Endodermal cell (in vitro differentiated cells): ENCODE measurements at regions not wholly inside any gene's neighbourhood (a gene's known extent, or its start where the extent isn't known, plus 50 kb on each side); places are given as distances from the start of the nearest gene placed in this dataset.

Experiments
- DNase-seq: peaks from one replicate; pipeline ENCODE4 v3.0.0-alpha.2; 2017
- H3K27ac ChIP-seq: 2 replicates; pipeline ENCODE4 v1.5.1; 2013; ENCODE audit warnings: mild to moderate bottlenecking, low read depth, low read length, moderate library complexity
- H3K27me3 ChIP-seq: 2 replicates; pipeline ENCODE4 v1.6.1; 2013; ENCODE audit warnings: mild to moderate bottlenecking, low read length, moderate library complexity; ENCODE audit not compliant: insufficient read depth, control insufficient read depth, poor library complexity, severe bottlenecking
- H3K36me3 ChIP-seq: 2 replicates; pipeline ENCODE4 v1.7.0; 2013; ENCODE audit warnings: mild to moderate bottlenecking, low read length, moderate library complexity; ENCODE audit not compliant: control insufficient read depth, insufficient read depth
- H3K4me1 ChIP-seq: one replicate; pipeline ENCODE4 v1.7.0; 2013; ENCODE audit warnings: low read length; ENCODE audit not compliant: control insufficient read depth, insufficient read depth
- H3K4me3 ChIP-seq: 2 replicates; pipeline ENCODE4 v1.5.1; 2013; ENCODE audit warnings: mild to moderate bottlenecking, low read length, moderate library complexity
- H3K9ac ChIP-seq: 2 replicates; pipeline ENCODE4 v1.6.1; 2013; ENCODE audit warnings: mild to moderate bottlenecking, low read length, moderate library complexity; ENCODE audit not compliant: poor library complexity, severe bottlenecking; ENCODE audit errors: extremely low read depth
- H3K9me3 ChIP-seq: 2 replicates; pipeline ENCODE4 v1.6.1; 2013; ENCODE audit warnings: mild to moderate bottlenecking, low read length, moderate library complexity; ENCODE audit not compliant: control insufficient read depth
- H3K27ac Mint-ChIP-seq: 2 replicates; pipeline ENCODE4 v1.8.0; 2020; ENCODE audit warnings: mixed read lengths
- H3K27me3 Mint-ChIP-seq: 2 replicates; pipeline ENCODE4 v1.8.0; 2021; ENCODE audit warnings: mild to moderate bottlenecking, mixed read lengths; ENCODE audit not compliant: insufficient read depth
- H3K36me3 Mint-ChIP-seq: 2 replicates; pipeline ENCODE4 v1.8.0; 2020; ENCODE audit warnings: low read depth, mixed read lengths
- H3K4me1 Mint-ChIP-seq: 2 replicates; pipeline ENCODE4 v1.8.0; 2020; ENCODE audit warnings: mixed read lengths
- H3K4me3 Mint-ChIP-seq: 2 replicates; pipeline ENCODE4 v1.8.0; 2020; ENCODE audit warnings: mild to moderate bottlenecking, moderate library complexity, mixed read lengths
- H3K9me3 Mint-ChIP-seq: 2 replicates; pipeline ENCODE4 v1.8.0; 2020; ENCODE audit warnings: mild to moderate bottlenecking, mixed read lengths
- CTCF ChIP-seq: fragments of 200-600 bp; sonication (generic); conservative IDR thresholded peaks from 2 replicates; pipeline ENCODE4 v1.5.0; 2021; ENCODE audit warnings: antibody characterized with exemption, mild to moderate bottlenecking
- WGBS, 2 experiments: methylation state at CpG; one replicate each; pipeline versions ENCODE4 v1.1.5 to v1.1.7; 2013; ENCODE audit warnings: missing lambda C conversion rate in 2 of 2, mixed read lengths in 1 of 2; ENCODE audit not compliant: insufficient coverage in 1 of 2, insufficient read length in 1 of 2; 5-methylcytosine and 5-hydroxymethylcytosine counted together

DNA sequence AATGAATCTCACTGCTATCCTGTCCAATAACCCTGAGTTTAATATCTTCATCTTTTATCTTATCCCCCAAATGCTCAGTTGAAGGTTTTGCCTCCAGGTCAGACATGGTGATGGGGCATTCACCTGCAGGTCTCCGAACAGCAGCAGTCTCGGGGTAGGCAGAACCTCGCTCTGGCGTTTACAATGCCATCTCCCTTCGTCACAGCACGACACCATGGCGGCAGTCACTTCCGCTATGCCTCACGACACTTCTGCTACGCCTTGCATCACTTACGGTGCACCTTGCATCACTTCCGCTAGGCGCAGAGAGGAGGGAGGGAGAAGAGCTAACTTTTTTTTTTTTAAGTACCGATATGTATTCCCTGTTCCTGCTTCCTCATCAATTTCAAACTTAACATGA is 194.9 kb downstream of the BCAS1 start:
- Mint-ChIP-seq H3K9me3 (no peaks in the 10 kb centered on the region), H3K36me3 (no peaks in the 10 kb centered on the region), H3K27me3 (no peaks in the 10 kb centered on the region), H3K4me1 (peaks cover 44% of the 10 kb centered on the region), H3K27ac (no peak overlapping the region), H3K4me3 (no peak overlapping the region)
- 94 to 96% methylated on average over 12 to 14 of the region's 14 CpGs for WGBS, 2 experiments
- no peak for TF ChIP-seq CTCF
- H3K36me3 ChIP-seq = no peaks in the 10 kb centered on the region
- no peaks in the 10 kb centered on the region for H3K9me3 ChIP-seq
- no peak overlapping the region for H3K9ac ChIP-seq
- no peak overlapping the region for H3K27ac ChIP-seq
- DNase-seq = no peak
- no peak overlapping the region for H3K4me3 ChIP-seq
- peaks cover 11% of the 10 kb centered on the region for H3K4me1 ChIP-seq
- no peaks in the 10 kb centered on the region for H3K27me3 ChIP-seq

GRCh38 chr20:53874706-53875105 is 195.7 kb downstream of the BCAS1 start:
- no peak for DNase-seq

DNA sequence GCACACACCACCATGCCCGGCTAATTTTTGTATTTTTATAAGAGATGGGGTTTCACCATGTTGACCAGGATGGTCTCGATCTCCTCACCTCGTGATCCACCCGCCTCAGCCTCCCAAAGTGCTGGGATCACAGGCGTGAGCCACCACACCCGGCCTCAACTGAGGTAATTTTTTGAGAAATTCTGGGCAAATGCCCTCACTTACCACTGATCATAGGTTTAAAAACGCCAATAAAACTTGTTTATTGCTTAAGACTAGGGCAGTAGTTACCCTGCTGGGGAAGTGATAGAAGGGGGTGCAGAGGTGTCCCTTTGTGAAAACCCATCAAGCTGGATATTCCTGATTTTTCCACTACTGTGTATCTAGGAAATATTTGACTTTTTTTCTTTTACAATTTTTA is 196.3 kb downstream of the BCAS1 start:
- H3K4me1 ChIP-seq = peaks cover 13% of the 10 kb centered on the region
- Mint-ChIP-seq H3K36me3 (no peaks in the 10 kb centered on the region), H3K4me1 (peaks cover 47% of the 10 kb centered on the region), H3K27me3 (no peaks in the 10 kb centered on the region), H3K4me3 (no peak overlapping the region), H3K27ac (no peak overlapping the region), H3K9me3 (no peaks in the 10 kb centered on the region)
- H3K36me3 ChIP-seq = no peaks in the 10 kb centered on the region
- H3K27me3 ChIP-seq = no peaks in the 10 kb centered on the region
- no peak for DNase-seq
- 88 to 99% methylated on average over 6 to 7 of the region's 7 CpGs for WGBS, 2 experiments
- no peak overlapping the region for H3K9ac ChIP-seq
- no peaks in the 10 kb centered on the region for H3K9me3 ChIP-seq
- TF ChIP-seq CTCF = no peak
- no peak overlapping the region for H3K27ac ChIP-seq
- no peak overlapping the region for H3K4me3 ChIP-seq

More at GRCh38 chr20:53874706-53875105, 195.7 kb downstream of the BCAS1 start:
- no peaks in the 10 kb centered on the region for H3K9me3 ChIP-seq
- H3K4me3 ChIP-seq = no peak overlapping the region
- Mint-ChIP-seq H3K36me3 (no peaks in the 10 kb centered on the region), H3K27me3 (no peaks in the 10 kb centered on the region), H3K27ac (no peak overlapping the region), H3K4me1 (peaks cover 46% of the 10 kb centered on the region), H3K9me3 (no peaks in the 10 kb centered on the region), H3K4me3 (no peak overlapping the region)
- H3K4me1 ChIP-seq = peaks cover 13% of the 10 kb centered on the region
- TF ChIP-seq CTCF = no peak
- WGBS, 2 experiments = 100% methylated on average over 1 of the region's 1 CpG
- no peak overlapping the region for H3K27ac ChIP-seq
- H3K9ac ChIP-seq = no peak overlapping the region
- no peaks in the 10 kb centered on the region for H3K27me3 ChIP-seq
- no peaks in the 10 kb centered on the region for H3K36me3 ChIP-seq
